ENCODE measurements at regions not wholly inside any gene's neighbourhood (a gene's known extent, or its start where the extent isn't known, plus 50 kb on each side); places are given as distances from the start of the nearest gene placed in this dataset.
"Not testable (repeated sequence)": the region's sequence is repeated elsewhere in the genome, so short reads cannot be mapped to it uniquely, and the experiment has no call there.

DNA sequence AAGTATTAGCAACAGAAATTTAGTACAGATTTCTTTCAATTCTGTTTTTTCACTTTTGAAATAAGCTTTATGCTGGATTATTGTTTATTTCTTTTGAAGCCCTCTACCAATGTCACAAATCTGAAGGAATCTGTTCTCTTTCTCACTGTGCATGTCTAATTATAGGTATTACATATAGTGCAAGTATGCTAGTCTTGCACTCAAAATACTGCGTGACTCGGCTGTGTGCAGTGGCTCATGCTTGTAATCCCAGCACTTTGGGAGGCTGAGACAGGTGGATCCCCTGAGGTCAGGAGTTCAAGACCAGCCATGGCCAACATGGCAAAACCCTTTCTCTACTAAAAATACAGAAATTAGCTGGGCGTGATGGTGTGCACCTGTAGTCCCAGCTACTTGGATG lies 95.8 kb upstream of the PLAAT1 start:
- TF ChIP-seq MYC (IDR thresholded peaks at IDR 0.05; ENCODE audit: low read depth, low read length) (no peak), POLR2A (IDR thresholded peaks at IDR 0.05; ENCODE audit: extremely low read depth, insufficient read length) (no peak)
- TF ChIP-seq, protein P1, sequence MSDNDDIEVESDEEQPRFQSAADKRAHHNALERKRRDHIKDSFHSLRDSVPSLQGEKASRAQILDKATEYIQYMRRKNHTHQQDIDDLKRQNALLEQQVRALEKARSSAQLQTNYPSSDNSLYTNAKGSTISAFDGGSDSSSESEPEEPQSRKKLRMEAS (IDR thresholded peaks at IDR 0.05; ENCODE audit: low read depth, low read length) = no peak
- TF ChIP-seq, protein P2, sequence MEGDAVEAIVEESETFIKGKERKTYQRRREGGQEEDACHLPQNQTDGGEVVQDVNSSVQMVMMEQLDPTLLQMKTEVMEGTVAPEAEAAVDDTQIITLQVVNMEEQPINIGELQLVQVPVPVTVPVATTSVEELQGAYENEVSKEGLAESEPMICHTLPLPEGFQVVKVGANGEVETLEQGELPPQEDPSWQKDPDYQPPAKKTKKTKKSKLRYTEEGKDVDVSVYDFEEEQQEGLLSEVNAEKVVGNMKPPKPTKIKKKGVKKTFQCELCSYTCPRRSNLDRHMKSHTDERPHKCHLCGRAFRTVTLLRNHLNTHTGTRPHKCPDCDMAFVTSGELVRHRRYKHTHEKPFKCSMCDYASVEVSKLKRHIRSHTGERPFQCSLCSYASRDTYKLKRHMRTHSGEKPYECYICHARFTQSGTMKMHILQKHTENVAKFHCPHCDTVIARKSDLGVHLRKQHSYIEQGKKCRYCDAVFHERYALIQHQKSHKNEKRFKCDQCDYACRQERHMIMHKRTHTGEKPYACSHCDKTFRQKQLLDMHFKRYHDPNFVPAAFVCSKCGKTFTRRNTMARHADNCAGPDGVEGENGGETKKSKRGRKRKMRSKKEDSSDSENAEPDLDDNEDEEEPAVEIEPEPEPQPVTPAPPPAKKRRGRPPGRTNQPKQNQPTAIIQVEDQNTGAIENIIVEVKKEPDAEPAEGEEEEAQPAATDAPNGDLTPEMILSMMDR (IDR thresholded peaks at IDR 0.05; ENCODE audit: low read depth, low read length) = no peak
- no peak overlapping the region for H3K4me3 ChIP-seq (ENCODE audit: low read depth, low read length)
- DNase-seq (ENCODE audit: low read depth) = no peak

DNA sequence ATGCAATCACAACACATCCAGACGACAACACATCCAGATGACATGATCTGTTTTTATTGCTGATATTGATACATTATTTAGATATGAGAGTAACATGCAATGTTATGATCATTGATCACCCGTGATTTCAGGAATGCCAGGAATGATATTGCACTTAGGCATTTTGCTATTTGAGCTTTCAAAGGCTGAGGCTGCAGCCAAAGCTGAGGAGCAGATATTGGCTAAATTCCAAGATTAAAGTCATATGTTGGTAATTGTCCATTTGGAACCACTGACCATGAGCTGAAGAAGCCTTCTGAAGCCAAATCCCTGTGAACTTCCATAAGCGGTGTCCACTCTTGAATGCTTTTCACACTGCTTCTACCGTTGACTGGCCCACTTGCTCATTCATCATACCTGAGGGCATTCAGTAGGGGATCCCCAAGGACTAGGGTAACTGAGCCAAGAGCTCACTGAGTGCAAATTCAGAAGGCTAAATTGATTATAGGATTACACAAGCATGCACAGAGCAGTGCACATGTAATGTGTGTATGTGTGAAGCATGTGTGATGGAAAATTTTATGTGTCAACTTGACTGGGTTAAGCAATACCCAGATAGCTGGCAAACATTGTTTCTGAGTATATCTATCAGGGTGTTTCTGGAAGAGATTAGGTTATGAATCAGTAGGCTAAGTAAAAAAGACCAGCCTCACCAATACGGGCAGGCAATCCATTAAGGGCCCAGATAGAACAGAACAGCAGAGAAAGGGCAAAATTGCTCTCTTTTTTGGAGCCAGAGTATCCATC lies 92.1 kb upstream of the PLAAT1 start:
- TF ChIP-seq MYC (IDR thresholded peaks at IDR 0.05; ENCODE audit: low read depth, low read length) (no peak), POLR2A (IDR thresholded peaks at IDR 0.05; ENCODE audit: extremely low read depth, insufficient read length) (no peak)
- TF ChIP-seq, protein P1 (IDR thresholded peaks at IDR 0.05; ENCODE audit: low read depth, low read length) = no peak
- TF ChIP-seq, protein P2 (IDR thresholded peaks at IDR 0.05; ENCODE audit: low read depth, low read length) = no peak
- no peak for DNase-seq (ENCODE audit: low read depth)
- no peak overlapping the region for H3K4me3 ChIP-seq (ENCODE audit: low read depth, low read length)

DNA sequence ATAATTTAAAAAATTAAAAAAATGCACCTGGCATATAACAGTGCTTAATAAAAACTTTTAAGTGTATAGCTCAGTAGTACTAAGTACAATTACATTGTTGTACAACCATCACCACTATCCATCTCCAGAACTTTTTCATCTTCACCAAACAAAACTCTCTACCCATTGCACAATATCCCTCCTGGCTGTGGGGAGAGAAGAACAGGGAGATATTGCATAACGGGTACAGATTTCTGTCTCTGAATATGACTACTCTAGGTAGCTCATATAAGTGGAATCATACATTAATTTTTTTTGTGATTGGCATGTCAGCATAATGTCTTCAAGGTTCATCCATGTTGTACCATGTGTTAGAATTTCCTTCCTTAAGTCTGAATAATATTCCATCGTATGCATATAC lies 91.0 kb upstream of the PLAAT1 start:
- peak; percentile 8 for DNase-seq (ENCODE audit: low read depth)
- TF ChIP-seq MYC (IDR thresholded peaks at IDR 0.05; ENCODE audit: low read depth, low read length) = no peak
- TF ChIP-seq, protein P2 (IDR thresholded peaks at IDR 0.05; ENCODE audit: low read depth, low read length) = no peak
- TF ChIP-seq POLR2A (IDR thresholded peaks at IDR 0.05; ENCODE audit: extremely low read depth, insufficient read length) = no peak
- TF ChIP-seq, protein P1 (IDR thresholded peaks at IDR 0.05; ENCODE audit: low read depth, low read length) = no peak
- H3K4me3 ChIP-seq (ENCODE audit: low read depth, low read length) = no peak overlapping the region

DNA sequence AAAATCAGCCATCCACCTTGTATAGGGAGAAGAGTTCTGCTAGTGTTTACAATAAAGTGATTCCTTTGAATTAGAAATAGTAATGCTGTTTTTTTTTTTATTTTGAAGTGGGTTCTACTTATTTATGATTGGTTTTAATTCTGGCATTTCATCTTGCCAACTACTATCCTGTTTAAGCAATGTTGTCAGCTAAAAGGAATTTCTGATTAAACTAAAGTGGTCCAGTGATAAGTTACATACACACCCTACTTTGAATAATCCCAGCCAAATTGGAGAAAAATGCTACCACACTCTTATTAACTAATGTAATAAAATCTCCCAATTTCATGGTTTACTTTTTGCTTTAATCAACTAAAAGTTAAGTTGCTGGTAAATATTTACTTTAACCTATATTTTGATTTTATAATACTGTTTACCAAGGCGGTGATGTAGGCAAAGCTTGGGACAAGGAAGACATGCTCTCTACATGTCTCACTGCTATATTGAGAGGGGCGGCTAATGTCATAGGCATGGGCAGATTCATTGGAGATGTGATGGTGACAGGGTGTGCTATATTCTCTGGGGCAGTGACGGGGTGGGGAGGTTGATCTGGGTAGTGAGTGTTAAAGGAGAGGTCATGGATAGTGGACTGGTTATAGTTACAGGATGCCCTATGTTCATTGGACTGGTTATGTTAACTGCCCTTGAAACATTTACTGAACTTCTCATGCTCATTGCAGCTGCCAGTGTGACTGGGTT lies 85.8 kb upstream of the PLAAT1 start:
- H3K4me3 ChIP-seq (ENCODE audit: low read depth, low read length); DNase-seq (ENCODE audit: low read depth): not testable (repeated sequence)

DNA sequence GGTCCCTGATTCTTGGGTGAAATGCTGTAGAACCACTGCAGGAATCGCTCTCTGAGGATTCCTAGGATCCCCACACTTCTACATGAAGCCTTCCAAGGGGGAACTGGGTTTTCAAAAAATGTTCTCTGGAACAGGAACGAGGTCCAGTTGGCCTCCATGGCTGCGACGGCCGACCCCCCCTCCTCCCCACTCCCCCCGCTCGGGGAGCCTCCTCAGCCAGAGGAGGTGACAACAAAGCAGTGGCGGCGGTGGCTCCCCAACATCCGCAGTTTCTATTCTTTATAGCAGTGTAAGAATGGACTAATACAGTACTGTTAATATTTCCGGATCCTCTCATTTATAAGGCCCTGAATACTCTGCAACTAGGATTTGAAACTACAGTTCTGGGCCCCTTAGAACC lies 84.0 kb upstream of the PLAAT1 start:
- TF ChIP-seq, protein P1 (IDR thresholded peaks at IDR 0.05; ENCODE audit: low read depth, low read length) = no peak
- TF ChIP-seq, protein P2 (IDR thresholded peaks at IDR 0.05; ENCODE audit: low read depth, low read length) = no peak
- TF ChIP-seq MYC (IDR thresholded peaks at IDR 0.05; ENCODE audit: low read depth, low read length) (no peak), POLR2A (IDR thresholded peaks at IDR 0.05; ENCODE audit: extremely low read depth, insufficient read length) (no peak)
- DNase-seq (ENCODE audit: low read depth) = no peak
- no peak overlapping the region for H3K4me3 ChIP-seq (ENCODE audit: low read depth, low read length)

DNA sequence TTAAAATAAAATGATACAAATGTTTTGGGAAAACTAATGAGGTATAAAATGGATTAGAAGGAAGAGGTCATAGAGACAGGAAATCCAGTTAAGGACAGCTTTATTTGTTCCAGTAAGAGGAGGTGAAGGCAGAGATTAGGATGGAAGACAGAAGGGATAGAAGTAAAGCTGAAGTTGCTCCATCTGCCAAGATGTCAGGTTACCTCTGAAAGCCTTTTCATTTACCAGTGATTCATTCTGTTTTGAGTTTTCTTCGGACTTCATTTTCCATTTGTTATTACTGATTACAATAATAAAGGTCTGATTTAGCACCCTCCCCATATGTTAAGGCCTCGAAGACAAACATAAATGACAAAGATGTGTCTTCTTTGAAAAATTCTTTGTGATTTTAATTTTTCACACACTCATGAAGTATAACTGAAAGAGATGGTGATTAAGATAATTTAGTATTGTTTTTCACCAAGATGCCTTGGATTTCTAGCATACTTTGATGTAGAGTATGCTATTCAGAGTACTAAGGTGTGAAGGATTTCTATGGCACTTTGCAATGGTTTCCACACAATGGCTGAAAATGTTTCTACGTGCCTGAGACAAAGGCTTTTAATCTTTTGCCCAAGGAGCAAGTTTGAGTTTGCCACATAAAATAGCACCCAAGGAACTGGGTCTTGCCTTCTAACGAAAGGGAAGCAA lies 75.4 kb upstream of the PLAAT1 start:
- H3K4me3 ChIP-seq (ENCODE audit: low read depth, low read length) = no peak overlapping the region
- no peak for TF ChIP-seq MYC (IDR thresholded peaks at IDR 0.05; ENCODE audit: low read depth, low read length)
- TF ChIP-seq, protein P1 (IDR thresholded peaks at IDR 0.05; ENCODE audit: low read depth, low read length) = no peak
- TF ChIP-seq, protein P2 (IDR thresholded peaks at IDR 0.05; ENCODE audit: low read depth, low read length) = no peak
- no peak for TF ChIP-seq POLR2A (IDR thresholded peaks at IDR 0.05; ENCODE audit: extremely low read depth, insufficient read length)
- no peak for DNase-seq (ENCODE audit: low read depth)
